Nucleus accumbens (tissue), 56 donors: ENCODE measurements at regions not wholly inside any gene's neighbourhood (a gene's known extent, or its start where the extent isn't known, plus 50 kb on each side); places are given as distances from the start of the nearest gene placed in this dataset.
A peak's percentile ranks its signal among the peaks of the same experiment; 100 is the strongest.
"Not testable (repeated sequence)": the region's sequence is repeated elsewhere in the genome, so short reads cannot be mapped to it uniquely, and the experiment has no call there.

ENCODE experiments used
- DNase-seq, 56 donors: peaks; one replicate each; lab custom pipeline; 2025; lab: John Stamatoyannopoulos, UW

DNA sequence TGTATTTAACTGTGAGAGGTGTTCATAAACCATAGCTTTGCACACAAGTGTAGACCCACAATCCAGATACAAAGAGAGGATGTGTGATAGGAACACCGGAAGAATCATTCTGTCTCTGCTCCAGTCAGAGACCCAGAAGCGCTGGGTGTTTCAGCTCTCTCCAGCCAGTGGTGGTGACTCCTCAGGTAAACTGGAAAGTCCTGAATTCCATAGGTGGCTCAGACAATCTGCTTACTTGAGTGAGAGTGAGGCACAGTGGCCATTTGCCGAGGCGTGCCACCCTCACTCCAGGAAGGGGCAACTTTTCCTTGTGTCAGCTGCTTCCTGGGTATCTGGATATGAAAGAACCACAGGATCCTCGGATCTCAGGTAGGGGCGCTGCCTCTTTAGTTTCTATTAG lies 171.5 kb downstream of the KCNS3 start:
- DNase-seq: no peak

DNA sequence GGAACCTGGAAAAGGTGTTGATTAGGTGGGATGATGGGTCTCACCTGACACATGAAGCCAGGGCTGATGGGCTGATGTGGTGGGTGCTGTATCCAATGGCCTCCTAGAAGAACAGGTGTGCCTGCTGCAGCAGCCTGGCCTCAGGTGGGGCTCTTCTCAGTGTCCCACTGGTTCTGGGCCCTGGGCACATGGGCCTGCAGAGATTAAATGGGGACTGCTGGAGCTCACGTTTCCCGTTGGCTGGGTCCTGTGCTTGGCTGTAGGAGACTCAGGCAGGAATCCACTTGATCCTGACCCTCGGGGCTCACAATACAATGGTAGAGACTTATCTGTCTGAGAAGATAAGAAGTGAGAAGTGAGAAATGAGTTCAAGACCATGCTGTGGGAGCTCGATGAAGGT lies 170.9 kb downstream of the KCNS3 start:
- DNase-seq: no peak

DNA sequence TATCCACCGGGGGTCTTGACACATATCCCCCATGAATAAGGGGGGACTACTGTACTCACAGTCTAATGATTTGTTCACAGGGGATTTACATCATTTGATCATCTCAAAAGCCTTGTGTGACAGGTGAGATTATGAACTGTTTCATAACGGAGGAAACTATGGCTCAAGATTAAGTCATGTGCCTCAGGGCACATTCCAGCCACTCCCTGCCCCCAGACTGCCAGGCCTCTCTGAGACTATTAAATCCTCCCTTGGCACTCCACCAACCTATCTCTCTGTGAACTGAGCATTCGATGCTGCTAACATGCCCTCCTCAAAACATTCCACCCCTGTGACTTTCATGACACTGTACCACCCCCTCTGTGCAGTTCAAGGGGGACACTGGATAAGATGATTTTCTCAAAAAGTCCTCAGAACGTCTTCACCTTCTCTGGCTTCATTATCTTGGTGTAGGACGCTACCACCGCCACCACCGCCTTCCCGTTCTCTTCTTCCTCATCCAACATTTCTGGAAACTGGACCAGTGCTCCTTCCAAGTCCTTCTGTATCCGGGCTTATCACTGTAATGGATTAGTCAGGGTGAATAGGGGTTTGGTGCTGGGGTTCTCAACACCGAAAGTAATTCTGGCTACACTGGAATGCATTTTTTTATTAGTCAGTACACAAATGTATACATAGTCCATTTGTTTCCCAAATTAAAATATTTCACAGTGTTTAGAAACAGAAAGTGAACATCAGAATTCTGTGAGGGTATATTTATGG lies 169.6 kb downstream of the KCNS3 start:
- DNase-seq: peak in 1 of 56 donors; percentile 5

DNA sequence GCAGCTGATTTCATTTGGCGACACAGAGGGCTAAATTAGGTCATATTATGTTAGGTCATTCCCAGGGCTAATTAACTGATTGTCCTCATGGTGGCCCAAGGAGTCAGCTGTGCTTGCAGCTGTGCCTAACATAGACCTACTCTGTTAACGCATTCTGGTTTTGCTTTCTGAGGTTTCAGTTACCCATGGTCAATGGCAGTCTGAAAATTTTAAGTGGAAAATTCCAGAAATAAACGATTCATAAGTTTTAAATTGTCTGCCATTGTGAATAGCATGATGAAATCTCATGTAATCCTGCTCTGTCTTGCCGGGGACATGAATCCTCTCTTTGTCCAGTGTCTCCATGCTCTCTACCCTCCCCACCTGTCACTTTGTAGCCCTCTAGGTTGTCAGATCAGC lies 168.7 kb downstream of the KCNS3 start:
- DNase-seq: peak in 14 of 56 donors; percentile 2 to 35 (median 9)

DNA sequence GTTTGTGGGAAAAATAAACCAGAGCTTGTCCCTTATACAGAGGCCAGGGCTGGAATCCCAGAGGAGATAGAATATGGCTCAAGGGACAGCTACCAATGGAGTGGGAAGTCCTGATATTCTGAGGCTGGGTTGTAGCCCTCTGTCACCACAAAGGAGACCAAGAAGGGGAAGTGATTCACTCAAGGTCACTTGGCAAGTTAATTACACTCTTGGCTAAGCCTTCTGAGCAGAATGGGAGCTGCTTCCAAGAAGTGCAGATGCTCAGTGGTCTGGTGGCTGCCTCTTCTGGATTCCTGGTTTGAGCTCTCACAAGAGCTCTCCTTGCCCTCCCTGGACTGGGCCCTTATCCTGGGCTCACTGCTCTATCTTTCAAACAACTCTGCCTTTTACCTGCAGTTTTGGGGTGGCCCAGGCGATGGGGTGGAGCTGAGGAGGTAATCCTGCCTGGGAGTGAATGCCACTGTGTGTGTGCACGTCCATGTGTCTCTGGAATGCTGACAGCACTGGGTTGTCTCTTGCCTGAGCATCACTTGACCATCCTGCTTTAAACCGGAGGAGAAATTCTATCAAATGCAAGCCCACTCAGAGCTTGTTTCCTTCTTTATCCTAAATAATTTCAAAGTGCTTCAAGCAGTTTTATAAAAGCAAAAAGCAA lies 168.2 kb downstream of the KCNS3 start:
- no peak for DNase-seq

DNA sequence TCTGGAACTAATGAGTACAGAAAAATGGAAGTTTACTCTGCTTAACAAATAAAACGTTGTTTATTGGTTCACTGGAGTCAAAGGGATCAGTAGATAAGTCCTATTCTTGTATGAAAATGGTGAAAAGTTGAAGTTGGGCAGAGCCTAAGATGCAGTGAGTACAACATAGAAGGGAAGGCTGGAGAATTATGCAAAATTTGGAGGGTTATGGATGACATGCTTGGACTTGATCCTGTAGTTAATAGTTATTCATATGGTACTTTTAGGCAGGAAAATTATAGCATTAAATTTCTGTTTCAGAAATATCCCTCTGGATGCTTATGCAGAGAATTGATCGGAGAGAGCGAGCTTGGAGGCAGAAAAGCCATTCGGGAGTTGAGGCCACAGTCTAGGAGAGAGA lies 167.6 kb downstream of the KCNS3 start:
- no peak for DNase-seq

DNA sequence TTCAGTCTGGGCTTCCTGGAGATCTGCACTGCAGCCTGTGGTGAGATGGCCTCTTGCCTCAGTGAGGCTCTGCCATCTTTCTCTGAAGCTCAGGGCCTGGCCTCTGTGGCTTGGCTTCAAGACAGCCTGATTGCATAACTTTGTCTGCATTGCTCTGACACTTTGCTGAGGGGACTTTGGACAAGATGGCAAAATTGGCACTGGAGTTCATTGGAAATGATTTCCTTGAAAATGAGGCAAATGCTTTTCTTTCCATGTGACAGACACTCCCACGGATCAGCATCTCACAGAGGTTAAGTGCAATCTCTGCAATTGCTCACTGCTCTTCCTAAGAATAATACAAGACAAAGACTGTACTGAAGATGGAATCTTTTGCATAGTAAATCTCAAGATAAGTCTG lies 166.8 kb downstream of the KCNS3 start:
- peak in 2 of 56 donors; percentile 11 to 36 for DNase-seq

DNA sequence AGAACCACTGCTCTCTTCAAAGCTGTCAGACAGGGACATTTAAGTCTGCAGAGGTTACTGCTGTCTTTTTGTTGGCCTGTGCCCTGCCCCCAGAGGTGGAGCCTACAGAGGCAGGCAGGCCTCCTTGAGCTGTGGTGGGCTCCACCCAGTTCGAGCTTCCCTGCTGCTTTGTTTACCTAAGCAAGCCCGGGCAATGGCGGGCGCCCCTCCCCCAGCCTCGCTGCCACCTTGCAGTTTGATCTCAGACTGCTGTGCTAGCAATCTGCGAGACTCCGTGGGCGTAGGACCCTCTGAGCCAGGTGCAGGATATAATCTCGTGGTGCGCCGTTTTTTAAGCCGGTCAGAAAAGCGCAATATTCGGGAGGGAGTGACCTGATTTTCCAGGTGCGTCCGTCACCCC lies 138.9 kb downstream of the KCNS3 start:
- DNase-seq: not testable (repeated sequence)

DNA sequence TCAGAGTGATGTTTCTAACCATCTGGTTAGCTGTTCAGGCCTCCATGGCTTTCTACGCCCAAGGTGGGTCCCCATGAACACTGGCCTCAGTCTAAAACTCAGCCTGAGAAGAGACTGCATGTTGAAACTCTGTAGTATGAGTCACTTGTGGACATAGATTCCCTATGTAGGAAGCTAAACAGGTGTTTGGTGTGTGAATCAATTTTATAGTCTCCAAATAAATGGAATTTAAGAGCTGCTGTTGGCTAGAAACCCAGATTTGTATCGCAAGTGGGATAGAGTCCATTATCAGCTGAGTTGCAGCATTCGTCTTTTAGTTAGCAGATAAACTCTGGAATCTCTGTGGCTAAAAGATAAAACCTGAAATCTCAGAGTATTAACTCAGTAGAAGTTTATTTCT lies 131.4 kb downstream of the KCNS3 start:
- no peak for DNase-seq

DNA sequence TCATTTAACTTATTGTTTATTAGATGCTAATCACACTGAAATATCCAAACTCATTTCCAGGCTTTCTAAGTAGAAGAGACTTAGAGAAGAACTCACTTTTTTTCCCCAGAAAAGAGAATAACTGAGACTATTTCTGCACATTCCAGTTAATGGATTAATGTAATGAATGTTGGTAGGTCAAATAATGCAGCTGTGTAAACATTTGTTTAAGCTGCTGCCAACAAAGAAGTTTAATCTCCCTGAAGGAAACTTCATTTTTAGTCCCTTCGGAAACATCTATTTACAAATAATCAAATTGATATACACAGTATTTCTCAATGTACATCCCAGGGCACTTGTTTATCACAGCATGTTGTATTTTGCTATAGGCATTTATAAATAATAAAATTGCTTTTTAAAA lies 126.9 kb downstream of the KCNS3 start:
- DNase-seq: no peak

DNA sequence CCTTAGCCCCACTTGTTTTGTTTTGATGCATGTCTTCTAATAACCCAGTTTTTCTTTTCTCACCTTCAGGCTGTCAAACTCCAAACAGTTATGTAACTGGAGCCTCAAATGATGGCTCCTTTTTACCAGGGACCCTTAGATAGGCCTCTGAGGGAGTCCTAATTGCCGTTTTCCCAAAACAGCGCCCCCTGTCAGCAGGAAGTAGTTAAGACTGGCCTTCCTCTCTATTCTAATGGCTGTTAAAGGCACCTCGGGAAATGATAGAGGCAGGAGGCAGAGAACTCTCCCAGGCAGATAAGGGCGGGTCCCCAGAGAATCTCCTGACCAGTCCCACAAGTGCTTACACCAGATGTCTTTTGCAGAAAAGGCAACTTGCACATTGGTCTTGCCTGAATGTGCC lies 123.2 kb downstream of the KCNS3 start:
- no peak for DNase-seq

DNA sequence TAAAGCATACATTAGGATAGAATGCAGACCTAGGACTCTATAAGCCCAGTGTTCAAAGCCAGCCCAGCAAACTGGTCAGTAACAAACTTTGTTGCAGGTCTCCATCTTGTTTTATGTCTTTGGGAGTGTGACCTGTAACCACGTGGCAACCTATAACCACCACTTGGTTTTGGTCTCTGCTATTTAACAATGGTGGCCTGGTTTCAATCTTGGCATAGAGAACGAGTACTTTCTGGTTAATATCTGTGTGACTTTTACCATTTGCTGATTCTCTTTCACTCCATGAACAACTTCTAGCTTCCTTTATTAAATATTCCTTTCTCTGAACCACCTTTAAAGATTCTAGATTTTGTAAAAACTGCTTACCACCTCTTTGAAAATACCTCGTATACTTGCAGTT lies 118.5 kb downstream of the KCNS3 start:
- no peak for DNase-seq

DNA sequence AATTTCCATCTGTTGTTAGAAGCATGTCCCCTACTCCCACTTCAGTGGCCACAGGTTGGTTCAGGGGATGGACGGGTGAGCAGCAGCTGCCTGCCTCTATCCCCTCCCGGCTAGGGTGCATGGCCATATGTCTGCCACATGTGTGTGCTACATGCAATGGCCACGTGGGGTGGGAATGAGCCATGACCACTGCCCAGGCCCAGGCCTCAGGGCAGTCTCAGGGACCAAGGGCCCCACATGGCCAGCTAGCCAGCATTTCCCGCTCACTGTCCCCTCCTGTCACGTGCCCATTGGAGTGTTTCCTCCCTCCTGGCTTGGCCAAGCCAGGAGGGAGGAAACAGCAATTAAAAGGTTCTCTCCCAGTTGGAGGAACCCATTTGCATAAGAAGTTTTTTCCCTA lies 117.1 kb downstream of the KCNS3 start:
- DNase-seq: no peak
